ENCODE measurements at regions not wholly inside any gene's neighbourhood (a gene's known extent, or its start where the extent isn't known, plus 50 kb on each side); places are given as distances from the start of the nearest gene placed in this dataset.

DNA sequence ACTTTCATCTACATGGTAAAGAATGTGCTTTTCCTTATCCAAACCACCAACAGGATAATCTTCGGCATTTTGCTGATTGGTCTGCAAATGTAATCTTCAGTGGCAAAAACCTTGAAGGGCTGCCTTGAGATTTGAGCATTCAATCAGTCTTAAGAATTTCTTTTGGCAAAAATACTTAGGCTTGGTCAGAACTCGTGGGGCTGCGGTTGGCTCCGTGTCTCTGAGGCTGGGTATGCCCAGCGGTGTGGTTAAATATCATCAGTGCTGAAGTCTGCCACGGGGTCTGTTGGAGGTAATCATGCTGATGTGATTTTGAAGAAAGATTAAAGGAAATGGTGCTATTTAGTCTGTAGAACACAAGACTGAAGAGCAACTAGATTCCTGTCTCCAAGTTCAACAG is 262.6 kb downstream of the EN1 start (continued):
- TF ChIP-seq, protein P1, sequence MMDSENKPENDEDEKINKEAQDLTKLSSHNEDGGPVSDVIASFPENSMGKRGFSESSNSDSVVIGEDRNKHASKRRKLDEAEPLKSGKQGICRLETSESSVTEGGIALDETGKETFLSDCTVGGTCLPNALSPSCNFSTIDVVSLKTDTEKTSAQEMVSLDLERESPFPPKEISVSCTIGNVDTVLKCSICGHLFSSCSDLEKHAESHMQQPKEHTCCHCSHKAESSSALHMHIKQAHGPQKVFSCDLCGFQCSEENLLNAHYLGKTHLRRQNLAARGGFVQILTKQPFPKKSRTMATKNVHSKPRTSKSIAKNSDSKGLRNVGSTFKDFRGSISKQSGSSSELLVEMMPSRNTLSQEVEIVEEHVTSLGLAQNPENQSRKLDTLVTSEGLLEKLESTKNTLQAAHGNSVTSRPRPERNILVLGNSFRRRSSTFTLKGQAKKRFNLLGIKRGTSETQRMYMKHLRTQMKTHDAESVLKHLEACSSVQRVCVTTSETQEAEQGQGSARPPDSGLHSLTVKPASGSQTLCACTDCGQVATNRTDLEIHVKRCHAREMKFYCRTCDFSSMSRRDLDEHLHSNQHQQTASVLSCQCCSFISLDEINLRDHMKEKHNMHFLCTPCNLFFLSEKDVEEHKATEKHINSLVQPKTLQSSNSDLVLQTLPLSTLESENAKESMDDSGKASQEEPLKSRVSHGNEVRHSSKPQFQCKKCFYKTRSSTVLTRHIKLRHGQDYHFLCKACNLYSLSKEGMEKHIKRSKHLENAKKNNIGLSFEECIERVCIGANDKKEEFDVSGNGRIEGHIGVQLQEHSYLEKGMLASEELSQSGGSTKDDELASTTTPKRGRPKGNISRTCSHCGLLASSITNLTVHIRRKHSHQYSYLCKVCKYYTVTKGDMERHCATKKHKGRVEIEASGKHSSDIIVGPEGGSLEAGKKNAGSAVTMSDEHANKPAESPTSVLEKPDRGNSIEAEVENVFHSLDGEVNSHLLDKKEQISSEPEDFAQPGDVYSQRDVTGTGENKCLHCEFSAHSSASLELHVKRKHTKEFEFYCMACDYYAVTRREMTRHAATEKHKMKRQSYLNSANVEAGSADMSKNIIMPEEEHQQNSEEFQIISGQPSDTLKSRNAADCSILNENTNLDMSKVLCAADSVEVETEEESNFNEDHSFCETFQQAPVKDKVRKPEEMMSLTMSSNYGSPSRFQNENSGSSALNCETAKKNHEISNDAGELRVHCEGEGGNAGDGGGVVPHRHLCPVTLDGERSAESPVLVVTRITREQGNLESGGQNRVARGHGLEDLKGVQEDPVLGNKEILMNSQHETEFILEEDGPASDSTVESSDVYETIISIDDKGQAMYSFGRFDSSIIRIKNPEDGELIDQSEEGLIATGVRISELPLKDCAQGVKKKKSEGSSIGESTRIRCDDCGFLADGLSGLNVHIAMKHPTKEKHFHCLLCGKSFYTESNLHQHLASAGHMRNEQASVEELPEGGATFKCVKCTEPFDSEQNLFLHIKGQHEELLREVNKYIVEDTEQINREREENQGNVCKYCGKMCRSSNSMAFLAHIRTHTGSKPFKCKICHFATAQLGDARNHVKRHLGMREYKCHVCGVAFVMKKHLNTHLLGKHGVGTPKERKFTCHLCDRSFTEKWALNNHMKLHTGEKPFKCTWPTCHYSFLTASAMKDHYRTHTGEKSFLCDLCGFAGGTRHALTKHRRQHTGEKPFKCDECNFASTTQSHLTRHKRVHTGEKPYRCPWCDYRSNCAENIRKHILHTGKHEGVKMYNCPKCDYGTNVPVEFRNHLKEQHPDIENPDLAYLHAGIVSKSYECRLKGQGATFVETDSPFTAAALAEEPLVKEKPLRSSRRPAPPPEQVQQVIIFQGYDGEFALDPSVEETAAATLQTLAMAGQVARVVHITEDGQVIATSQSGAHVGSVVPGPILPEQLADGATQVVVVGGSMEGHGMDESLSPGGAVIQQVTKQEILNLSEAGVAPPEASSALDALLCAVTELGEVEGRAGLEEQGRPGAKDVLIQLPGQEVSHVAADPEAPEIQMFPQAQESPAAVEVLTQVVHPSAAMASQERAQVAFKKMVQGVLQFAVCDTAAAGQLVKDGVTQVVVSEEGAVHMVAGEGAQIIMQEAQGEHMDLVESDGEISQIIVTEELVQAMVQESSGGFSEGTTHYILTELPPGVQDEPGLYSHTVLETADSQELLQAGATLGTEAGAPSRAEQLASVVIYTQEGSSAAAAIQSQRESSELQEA (IDR thresholded peaks at IDR 0.05; ENCODE audit: low read depth) = no peak
- TF ChIP-seq, protein P2, sequence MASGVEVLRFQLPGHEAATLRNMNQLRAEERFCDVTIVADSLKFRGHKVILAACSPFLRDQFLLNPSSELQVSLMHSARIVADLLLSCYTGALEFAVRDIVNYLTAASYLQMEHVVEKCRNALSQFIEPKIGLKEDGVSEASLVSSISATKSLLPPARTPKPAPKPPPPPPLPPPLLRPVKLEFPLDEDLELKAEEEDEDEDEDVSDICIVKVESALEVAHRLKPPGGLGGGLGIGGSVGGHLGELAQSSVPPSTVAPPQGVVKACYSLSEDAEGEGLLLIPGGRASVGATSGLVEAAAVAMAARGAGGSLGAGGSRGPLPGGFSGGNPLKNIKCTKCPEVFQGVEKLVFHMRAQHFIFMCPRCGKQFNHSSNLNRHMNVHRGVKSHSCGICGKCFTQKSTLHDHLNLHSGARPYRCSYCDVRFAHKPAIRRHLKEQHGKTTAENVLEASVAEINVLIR (CRISPR knock-in tag; IDR thresholded peaks at IDR 0.05) = no peak
- no peak for TF ChIP-seq EP400 (IDR thresholded peaks at IDR 0.05)

Measured in K562 (cell line).